ENCODE measurements at regions not wholly inside any gene's neighbourhood (a gene's known extent, or its start where the extent isn't known, plus 50 kb on each side); places are given as distances from the start of the nearest gene placed in this dataset.

GRCh38 chr4:31139767-31140166 lies 419.6 kb downstream of the PCDH7 start:
- TF ChIP-seq CTCF (IDR thresholded peaks at IDR 0.05), result no peak
- TF ChIP-seq POLR2A (IDR thresholded peaks at IDR 0.05), result no peak

Measured in adrenal gland (tissue), 5 donors.